ENCODE measurements at regions not wholly inside any gene's neighbourhood (a gene's known extent, or its start where the extent isn't known, plus 50 kb on each side); places are given as distances from the start of the nearest gene placed in this dataset.
"Not testable (repeated sequence)": the region's sequence is repeated elsewhere in the genome, so short reads cannot be mapped to it uniquely, and the experiment has no call there.

GRCh38 chr17:20930081-20930760 is 112.6 kb downstream of the USP22 start (continued):
- TF ChIP-seq CTCF (IDR thresholded peaks at IDR 0.05 in 2 of 3, conservative IDR thresholded peaks at IDR 0.05 in 1 of 3; ENCODE audit: borderline replicate concordance in 1 of 3, insufficient read depth in 1 of 3, low read depth in 2 of 3, low read length in 2 of 3) = no peak

GRCh38 chr17:20933040-20933439 is 109.8 kb downstream of the USP22 start:
- H3K27ac ChIP-seq (ENCODE audit: low read depth, low read length); ATAC-seq; intact Hi-C loops (cut with micrococcal nuclease); BruUV-seq (replicated peaks); H3K36me3 ChIP-seq (ENCODE audit: control insufficient read depth in 1 of 2, insufficient read depth in 2 of 2, low read length in 2 of 2); H3K9me3 ChIP-seq (ENCODE audit: control insufficient read depth in 1 of 2, insufficient read depth in 1 of 2, low read depth in 1 of 2, low read length in 2 of 2); H3K79me2 ChIP-seq (ENCODE audit: insufficient read depth, low read length); H3K9me2 ChIP-seq (ENCODE audit: insufficient read depth); H4K20me1 ChIP-seq (ENCODE audit: insufficient read depth); H3K4me2 ChIP-seq (ENCODE audit: low read length); H3K27me3 ChIP-seq (ENCODE audit: insufficient read depth, low read length); DNase-seq (ENCODE audit: low read depth, low spot score); H3K9ac ChIP-seq (ENCODE audit: low read length); POLR2A ChIA-PET; CTCF ChIA-PET; RAD21 ChIA-PET (ENCODE audit: low non-redundant PET in 1 of 2, low total read pairs in 2 of 2, uncharacterized antibody in 2 of 2, unreplicated experiment in 2 of 2); H2AFZ ChIP-seq (ENCODE audit: low read depth, low read length, poor library complexity, severe bottlenecking); H3K4me3 ChIP-seq (replicated peaks in 1 of 2; ENCODE audit: low read depth in 1 of 2, low read length in 2 of 2): not testable (repeated sequence)
- peaks cover 22 to 23% of the 10 kb centered on the region in 2 experiments for H3K4me1 ChIP-seq (ENCODE audit: control insufficient read depth in 1 of 2, insufficient read depth in 2 of 2, low read length in 2 of 2)

- ATAC-seq = no peak
- no TSS peak for BruUV-seq (replicated peaks)
- no peak overlapping the region for H3K4me3 ChIP-seq (replicated peaks in 1 of 2; ENCODE audit: low read depth in 1 of 2, low read length in 2 of 2)
- H3K27ac ChIP-seq (ENCODE audit: low read depth, low read length) = no peak overlapping the region
- ChIA-PET RAD21 (ENCODE audit: low non-redundant PET in 1 of 2, low total read pairs in 2 of 2, uncharacterized antibody in 2 of 2, unreplicated experiment in 2 of 2) (no interaction called here), CTCF (interaction anchor here (1.9 kb wide), 1 partner anchor 9 kb away, joined by 8 read pairs; no protein-coding TSS in a partner anchor), POLR2A (no interaction called here)
- peak overlapping the region; percentile 84 for H2AFZ ChIP-seq (ENCODE audit: low read depth, low read length, poor library complexity, severe bottlenecking)
- H3K36me3 ChIP-seq (ENCODE audit: control insufficient read depth in 1 of 2, insufficient read depth in 2 of 2, low read length in 2 of 2) = no peaks in the 10 kb centered on the region
- H3K79me2 ChIP-seq (ENCODE audit: insufficient read depth, low read length) = no peaks in the 10 kb centered on the region
- DNase-seq (ENCODE audit: low read depth, low spot score) = no peak
- H3K4me1 ChIP-seq (ENCODE audit: control insufficient read depth in 1 of 2, insufficient read depth in 2 of 2, low read length in 2 of 2) = peaks cover 22 to 23% of the 10 kb centered on the region in 2 experiments
- no peaks in the 10 kb centered on the region for H3K27me3 ChIP-seq (ENCODE audit: insufficient read depth, low read length)
- no peaks in the 10 kb centered on the region for H4K20me1 ChIP-seq (ENCODE audit: insufficient read depth)
- no peaks in the 10 kb centered on the region for H3K9me3 ChIP-seq (ENCODE audit: control insufficient read depth in 1 of 2, insufficient read depth in 1 of 2, low read depth in 1 of 2, low read length in 2 of 2)
- H3K9ac ChIP-seq (ENCODE audit: low read length) = no peak overlapping the region
- no peak overlapping the region for H3K4me2 ChIP-seq (ENCODE audit: low read length)
- H3K9me2 ChIP-seq (ENCODE audit: insufficient read depth) = no peaks in the 10 kb centered on the region
- intact Hi-C loops (cut with micrococcal nuclease) = no loop called here
- TF ChIP-seq ZFX (IDR thresholded peaks at IDR 0.05) = no peak
- no peak for TF ChIP-seq POLR2AphosphoS5 (IDR thresholded peaks at IDR 0.05; ENCODE audit: low read depth, low read length)
- TF ChIP-seq FOSL1 (IDR thresholded peaks at IDR 0.05; ENCODE audit: low read depth) = no peak
- no peak for TF ChIP-seq TCF7L2 (IDR thresholded peaks at IDR 0.05; ENCODE audit: borderline replicate concordance, extremely low read depth, insufficient read depth, insufficient read length)
- no peak for TF ChIP-seq ZBTB33 (IDR thresholded peaks at IDR 0.05; ENCODE audit: extremely low read depth, insufficient replicate concordance, low read length)
- TF ChIP-seq ELF1 (IDR thresholded peaks at IDR 0.05; ENCODE audit: borderline replicate concordance, low read depth) = no peak
- TF ChIP-seq CTCF (IDR thresholded peaks at IDR 0.05 in 2 of 3, conservative IDR thresholded peaks at IDR 0.05 in 1 of 3; ENCODE audit: borderline replicate concordance in 1 of 3, insufficient read depth in 1 of 3, low read depth in 2 of 3, low read length in 2 of 3) = no peak
- no peak for TF ChIP-seq SRF (IDR thresholded peaks at IDR 0.05; ENCODE audit: low read depth)
- no peak for TF ChIP-seq POLR2A (IDR thresholded peaks at IDR 0.05; ENCODE audit: borderline replicate concordance, extremely low read depth, insufficient read depth, insufficient read length)
Observed at GRCh38 chr17:20934288-20934687, 108.5 kb downstream of the USP22 start.

Data from HCT116 (cell line).